HG03378 (cell line): ENCODE measurements at regions not wholly inside any gene's neighbourhood (a gene's known extent, or its start where the extent isn't known, plus 50 kb on each side); places are given as distances from the start of the nearest gene placed in this dataset.
A peak's percentile ranks its signal among the peaks of the same experiment; 100 is the strongest.
"Not testable (repeated sequence)": the region's sequence is repeated elsewhere in the genome, so short reads cannot be mapped to it uniquely, and the experiment has no call there.

Experiments used
- ATAC-seq: cut with Tn5 transposase; IDR thresholded peaks from one replicate; pipeline ENCODE4 v1.9.1; 2021; ENCODE audit warnings: mild to moderate bottlenecking, moderate library complexity; ENCODE audit not compliant: unreplicated experiment

- ATAC-seq: no peak
These were observed 199.3 kb downstream of the C9orf152 start for GRCh38 chr9:110008663-110009062.

- no peak for ATAC-seq
These were observed 196.2 kb downstream of the C9orf152 start for GRCh38 chr9:110011628-110012320.

- ATAC-seq: no peak
These were observed 194.9 kb downstream of the C9orf152 start for GRCh38 chr9:110013064-110013463.

DNA sequence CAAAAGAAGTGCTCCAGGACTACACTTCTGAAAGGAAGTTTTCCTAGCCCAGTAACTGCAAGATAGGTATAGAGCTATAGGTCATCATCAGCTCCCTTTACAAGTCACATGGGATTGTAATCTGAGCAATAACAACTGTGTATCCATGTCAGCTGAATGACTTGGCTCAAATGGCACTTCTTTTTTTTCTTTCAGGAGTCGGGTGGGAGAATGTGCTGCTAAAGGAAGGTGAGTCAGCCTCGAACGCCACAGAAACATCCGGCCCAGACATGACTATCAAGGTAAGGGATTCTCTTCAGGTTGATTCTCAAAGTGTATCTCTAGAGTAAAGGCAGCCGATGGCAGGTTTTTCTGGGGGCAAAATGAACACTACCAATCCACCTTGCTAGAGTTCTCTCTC, 192.2 kb downstream of the C9orf152 start:
- ATAC-seq: no peak

- ATAC-seq: no peak
These were observed 191.6 kb downstream of the C9orf152 start for GRCh38 chr9:110016340-110016739.

- not testable (repeated sequence) for ATAC-seq
These were observed 187.7 kb downstream of the C9orf152 start for GRCh38 chr9:110020216-110020615.

- peak; percentile 99 for ATAC-seq
These were observed 186.1 kb downstream of the C9orf152 start for GRCh38 chr9:110021891-110022290.

GRCh38 chr9:110023221-110023620, 184.7 kb downstream of the C9orf152 start:
- not testable (repeated sequence) for ATAC-seq

GRCh38 chr9:110025551-110026170, 182.3 kb downstream of the C9orf152 start:
- ATAC-seq: no peak

GRCh38 chr9:110027671-110028081, 180.3 kb downstream of the C9orf152 start:
- ATAC-seq: no peak

- ATAC-seq: no peak
These were observed 179.7 kb downstream of the C9orf152 start for GRCh38 chr9:110028271-110028670.

GRCh38 chr9:110028676-110029075, 179.3 kb downstream of the C9orf152 start:
- no peak for ATAC-seq

DNA sequence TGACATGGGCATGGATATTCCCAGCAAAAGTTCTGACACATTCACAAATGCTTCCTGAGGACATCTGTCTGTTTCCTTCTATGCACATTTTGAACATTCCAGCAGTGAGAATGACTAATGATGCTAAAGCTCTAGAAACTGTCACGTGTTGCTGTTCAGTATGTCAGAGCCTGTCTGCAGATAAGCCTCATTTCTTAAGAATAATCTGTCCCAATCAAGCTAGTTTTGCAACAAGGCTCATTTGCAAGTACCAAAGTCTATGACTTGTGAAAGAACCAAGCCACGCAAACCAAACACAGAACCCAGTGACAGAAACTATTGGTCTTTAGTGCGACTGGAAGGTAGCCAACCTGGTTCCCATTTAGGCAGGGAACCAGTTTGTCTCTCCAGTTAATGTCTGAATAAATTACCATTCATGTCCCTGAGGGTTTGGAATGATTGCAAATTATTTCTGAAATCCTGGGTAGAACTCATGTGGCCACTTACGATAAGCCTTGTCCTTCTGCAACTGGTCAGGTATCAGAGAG, 178.5 kb downstream of the C9orf152 start:
- ATAC-seq: no peak

DNA sequence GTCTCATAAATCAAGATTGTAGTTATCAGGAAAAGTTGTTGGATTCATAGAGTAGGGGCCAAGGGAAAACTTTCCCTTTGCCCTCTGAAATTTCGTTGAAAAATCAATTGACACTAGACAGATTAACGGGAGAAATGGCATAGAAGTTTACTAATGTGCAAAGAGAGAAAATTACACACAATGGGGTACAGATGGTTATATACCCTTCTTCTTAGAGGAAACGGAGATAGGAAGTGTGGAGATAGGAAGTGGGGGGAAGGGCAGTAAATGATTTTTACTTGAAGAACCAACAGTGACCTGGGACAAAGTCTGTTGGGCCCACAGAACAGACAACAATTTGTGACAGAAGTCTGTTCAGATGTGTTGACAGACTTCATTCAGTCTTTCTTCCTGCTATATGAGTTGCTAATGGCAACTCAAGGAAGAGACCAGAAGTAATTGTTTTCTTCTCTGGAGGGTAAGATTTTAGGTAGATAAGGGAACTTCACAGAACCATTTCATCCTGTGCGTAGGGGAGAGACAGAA, 177.9 kb downstream of the C9orf152 start:
- ATAC-seq: no peak

- no peak for ATAC-seq
These were observed 177.3 kb downstream of the C9orf152 start for GRCh38 chr9:110030632-110031031.

GRCh38 chr9:110031511-110032173, 176.3 kb downstream of the C9orf152 start:
- no peak for ATAC-seq

- not testable (repeated sequence) for ATAC-seq
These were observed 175.4 kb downstream of the C9orf152 start for GRCh38 chr9:110032532-110032931.

DNA sequence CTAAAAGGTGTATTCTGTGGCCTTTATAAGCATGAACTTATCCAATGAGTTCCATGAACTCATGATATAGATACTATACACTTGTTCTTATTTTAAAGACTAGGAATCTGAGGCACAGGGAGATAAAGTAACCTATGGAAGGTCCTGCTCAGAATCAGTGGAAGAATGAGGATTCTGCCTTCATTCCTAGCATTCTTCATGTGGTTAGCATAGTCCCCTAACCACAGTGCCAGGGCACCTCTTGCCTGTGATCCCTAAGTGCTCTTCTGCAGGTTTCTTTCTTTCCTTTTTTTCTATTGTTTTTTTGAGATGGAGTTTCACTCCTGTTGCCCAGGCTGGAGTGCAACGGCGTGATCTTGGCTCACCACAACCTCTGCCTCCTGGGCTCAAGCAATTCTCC, 174.1 kb downstream of the C9orf152 start:
- no peak for ATAC-seq

- no peak for ATAC-seq
These were observed 171.7 kb downstream of the C9orf152 start for GRCh38 chr9:110036286-110036685.

- no peak for ATAC-seq
These were observed 167.2 kb downstream of the C9orf152 start for GRCh38 chr9:110040788-110041187.

GRCh38 chr9:110041452-110041851, 166.5 kb downstream of the C9orf152 start:
- no peak for ATAC-seq
